Right ventricle myocardium superior (tissue), 1 donor: ENCODE measurements at regions not wholly inside any gene's neighbourhood (a gene's known extent, or its start where the extent isn't known, plus 50 kb on each side); places are given as distances from the start of the nearest gene placed in this dataset.

Experiments used
- ATAC-seq: fragments of 200-7000 bp; cut with Tn5 transposase; one replicate; pipeline ENCODE4 v1.9.1; 2020; ENCODE audit warnings: mild to moderate bottlenecking; ENCODE audit not compliant: poor library complexity
- DNase-seq: peaks from one replicate; pipeline ENCODE4 v3.0.0-alpha.2; 2020
- intact Hi-C: fragments of 100-400 bp; cut with DNase I; formaldehyde crosslinking; loops from one replicate; pipeline ENCODE4 v1.11.2; 2022
- donor health status: DM: no; HTN: yes; CAD: no; lungs with severe emphysema.

- ATAC-seq = no peak
- intact Hi-C loops = no loop called here
- no peak for DNase-seq
Observed at GRCh38 chr2:176669398-176670174, 400.3 kb downstream of the MTX2 start.

- intact Hi-C loops = no loop called here
- ATAC-seq (no peak), DNase-seq (no peak)
Observed at GRCh38 chr2:176675271-176675949, 406.2 kb downstream of the MTX2 start.

- ATAC-seq = no peak
Observed at GRCh38 chr2:176677746-176678265, 408.6 kb downstream of the MTX2 start.

GRCh38 chr2:176678571-176678970, 409.3 kb downstream of the MTX2 start:
- no peak for ATAC-seq
- intact Hi-C loops = no loop called here
- no peak for DNase-seq

More at GRCh38 chr2:176677746-176678265, 408.6 kb downstream of the MTX2 start:
- no peak for DNase-seq
- intact Hi-C loops = no loop called here

- intact Hi-C loops = no loop called here
- DNase-seq (no peak), ATAC-seq (no peak)
Observed at GRCh38 chr2:176679061-176679669, 409.9 kb downstream of the MTX2 start.

- DNase-seq (no peak), ATAC-seq (no peak)
- intact Hi-C loops = no loop called here
Observed at GRCh38 chr2:176680916-176681516, 411.8 kb downstream of the MTX2 start.

GRCh38 chr2:176681584-176682115, 412.4 kb downstream of the MTX2 start:
- no peak for DNase-seq
- no peak for ATAC-seq
- intact Hi-C loops = no loop called here

- intact Hi-C loops = no loop called here
- DNase-seq (no peak), ATAC-seq (no peak)
Observed at GRCh38 chr2:176682278-176682677, 413.0 kb downstream of the MTX2 start.

- no peak for DNase-seq
- intact Hi-C loops = no loop called here
- ATAC-seq = no peak
Observed at GRCh38 chr2:176683618-176684111, 414.4 kb downstream of the MTX2 start.

GRCh38 chr2:176685908-176686307, 416.7 kb downstream of the MTX2 start:
- intact Hi-C loops = no loop called here
- no peak for DNase-seq
- no peak for ATAC-seq

- no peak for DNase-seq
- no peak for ATAC-seq
- intact Hi-C loops = no loop called here
Observed at GRCh38 chr2:176686328-176686727, 417.1 kb downstream of the MTX2 start.

GRCh38 chr2:176687342-176687741, 418.1 kb downstream of the MTX2 start:
- peak; percentile 85 for ATAC-seq
- intact Hi-C loops = no loop called here
- DNase-seq = no peak

GRCh38 chr2:176687944-176688343, 418.7 kb downstream of the MTX2 start:
- intact Hi-C loops = no loop called here
- ATAC-seq (peak; percentile 67), DNase-seq (no peak)

GRCh38 chr2:176689711-176690110, 420.5 kb downstream of the MTX2 start:
- intact Hi-C loops = no loop called here
- ATAC-seq = no peak
- no peak for DNase-seq

- DNase-seq (no peak), ATAC-seq (no peak)
- intact Hi-C loops = no loop called here
Observed at GRCh38 chr2:176691471-176691870, 422.2 kb downstream of the MTX2 start.

- ATAC-seq = no peak
- intact Hi-C loops = no loop called here
- DNase-seq = no peak
Observed at GRCh38 chr2:176692533-176692932, 423.3 kb downstream of the MTX2 start.

- DNase-seq (no peak), ATAC-seq (no peak)
- intact Hi-C loops = no loop called here
Observed at GRCh38 chr2:176699098-176699497, 429.9 kb downstream of the MTX2 start.

- no peak for DNase-seq
- peak; percentile 76 for ATAC-seq
- intact Hi-C loops = no loop called here
Observed at GRCh38 chr2:176699644-176700043, 430.4 kb downstream of the MTX2 start.

GRCh38 chr2:176702131-176702530, 432.9 kb downstream of the MTX2 start:
- ATAC-seq (no peak), DNase-seq (peak; percentile 40)
- intact Hi-C loops = no loop called here
